Activated CD4-positive, alpha-beta T cell treated with anti-CD3 and anti-CD28 coated beads for 36 hours (primary cell): ENCODE measurements at regions not wholly inside any gene's neighbourhood (a gene's known extent, or its start where the extent isn't known, plus 50 kb on each side); places are given as distances from the start of the nearest gene placed in this dataset.

ENCODE experiments used
- ATAC-seq: fragments of 200-7000 bp; cut with Tn5 transposase; one replicate; pipeline ENCODE4 v1.10.0; 2021; ENCODE audit warnings: mild to moderate bottlenecking, moderate library complexity
- CTCF ChIA-PET: fragments of 350-600 bp; sonication (Branson Sonifier 250); formaldehyde crosslinking; loops from one replicate; lab custom pipeline; 2021; ENCODE audit warnings: antibody characterized with exemption; lab: Charles Lee
- POLR2A ChIA-PET: fragments of 350-600 bp; sonication (Branson Sonifier 250); formaldehyde crosslinking; loops from one replicate; lab custom pipeline; 2021; ENCODE audit warnings: antibody characterized with exemption, inconsistent platforms; lab: Charles Lee
- DNase-seq: peaks from one replicate; pipeline ENCODE4 v3.0.0-alpha.2; 2020
- H3K27ac Mint-ChIP-seq: one replicate; pipeline ENCODE4 v1.8.0; 2021; ENCODE audit warnings: mixed read lengths
- H3K27me3 Mint-ChIP-seq: one replicate; pipeline ENCODE4 v1.8.0; 2021; ENCODE audit warnings: mixed read lengths
- H3K36me3 Mint-ChIP-seq: one replicate; pipeline ENCODE4 v1.8.0; 2021; ENCODE audit warnings: low read depth, mixed read lengths
- H3K4me1 Mint-ChIP-seq: one replicate; pipeline ENCODE4 v1.8.0; 2021; ENCODE audit warnings: mixed read lengths
- H3K4me3 Mint-ChIP-seq: one replicate; pipeline ENCODE4 v1.8.0; 2021; ENCODE audit warnings: mild to moderate bottlenecking, moderate library complexity, mixed read lengths
- H3K9me3 Mint-ChIP-seq: one replicate; pipeline ENCODE4 v1.8.0; 2021; ENCODE audit warnings: low read depth, mixed read lengths
- intact Hi-C, 2 experiments: fragments of 100-400 bp; cut with DNase I in 1 of 2; cut with micrococcal nuclease in 1 of 2; formaldehyde crosslinking; loops; one replicate each; pipeline versions ENCODE4 v1.14.2 to v1.15.1; 2022 to 2024; cut with DNase I, micrococcal nuclease

- peaks cover 9% of the 10 kb centered on the region for H3K27me3 Mint-ChIP-seq
- ChIA-PET CTCF (interaction anchor here (0.5 kb wide), 1 partner anchor 24 kb away, joined by 3 read pairs; no protein-coding TSS in a partner anchor), POLR2A (no interaction called here)
- H3K4me1 Mint-ChIP-seq = no peaks in the 10 kb centered on the region
- no peaks in the 10 kb centered on the region for H3K36me3 Mint-ChIP-seq
- DNase-seq (no peak), ATAC-seq (no peak)
- no peak overlapping the region for H3K27ac Mint-ChIP-seq
- no peak overlapping the region for H3K4me3 Mint-ChIP-seq
- no peaks in the 10 kb centered on the region for H3K9me3 Mint-ChIP-seq
- intact Hi-C loops = no loop called here
Measured at GRCh38 chr10:58451193-58451889, 61.3 kb upstream of the BICC1 start.

GRCh38 chr10:58453105-58453504 lies 59.6 kb upstream of the BICC1 start:
- H3K27me3 Mint-ChIP-seq = peaks cover 11% of the 10 kb centered on the region
- ChIA-PET POLR2A (no interaction called here), CTCF (interaction anchor here (0.6 kb wide), 1 partner anchor 30 kb away, joined by 3 read pairs; no protein-coding TSS in a partner anchor)
- H3K9me3 Mint-ChIP-seq = no peaks in the 10 kb centered on the region
- ATAC-seq (no peak), DNase-seq (no peak)
- no peaks in the 10 kb centered on the region for H3K4me1 Mint-ChIP-seq
- H3K4me3 Mint-ChIP-seq = no peak overlapping the region
- intact Hi-C loops = no loop called here
- H3K27ac Mint-ChIP-seq = no peak overlapping the region
- no peaks in the 10 kb centered on the region for H3K36me3 Mint-ChIP-seq

DNA sequence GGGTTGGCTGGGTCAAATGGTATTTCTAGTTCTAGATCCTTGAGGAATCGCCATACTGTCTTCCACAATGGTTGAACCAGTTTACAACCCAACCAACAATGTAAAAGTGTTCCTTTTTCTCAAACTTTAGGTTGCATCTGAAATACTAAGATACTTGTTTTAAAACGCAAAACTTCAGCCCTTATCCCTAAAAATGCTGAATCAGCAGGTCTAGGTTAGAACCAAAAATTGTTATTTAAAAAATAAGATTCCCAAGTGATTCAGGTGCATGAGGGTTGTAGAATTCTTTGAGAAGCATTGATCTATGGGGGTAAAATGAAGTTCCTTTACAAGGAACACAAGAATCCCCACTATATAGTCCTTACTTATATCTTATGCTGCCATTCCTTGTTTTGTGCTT lies 56.5 kb upstream of the BICC1 start:
- DNase-seq = no peak
- intact Hi-C loops = no loop called here
- H3K36me3 Mint-ChIP-seq = no peaks in the 10 kb centered on the region
- H3K9me3 Mint-ChIP-seq = no peaks in the 10 kb centered on the region
- no peak for ATAC-seq
- H3K4me1 Mint-ChIP-seq = no peaks in the 10 kb centered on the region
- no peak overlapping the region for H3K27ac Mint-ChIP-seq
- ChIA-PET CTCF (no interaction called here), POLR2A (no interaction called here)
- no peak overlapping the region for H3K4me3 Mint-ChIP-seq
- H3K27me3 Mint-ChIP-seq = peaks cover 8% of the 10 kb centered on the region

- ATAC-seq = no peak
- CTCF ChIA-PET = no interaction called here
- H3K36me3 Mint-ChIP-seq = no peaks in the 10 kb centered on the region
- no peak for DNase-seq
- intact Hi-C loops = no loop called here
- H3K4me1 Mint-ChIP-seq = no peaks in the 10 kb centered on the region
- peaks cover 5% of the 10 kb centered on the region for H3K9me3 Mint-ChIP-seq
- no peak overlapping the region for H3K4me3 Mint-ChIP-seq
- peaks cover 6% of the 10 kb centered on the region for H3K27me3 Mint-ChIP-seq
- POLR2A ChIA-PET = no interaction called here
- no peak overlapping the region for H3K27ac Mint-ChIP-seq
Measured at GRCh38 chr10:58457761-58458616, 54.7 kb upstream of the BICC1 start.

GRCh38 chr10:58459069-58459468 lies 53.6 kb upstream of the BICC1 start:
- no peak overlapping the region for H3K27ac Mint-ChIP-seq
- DNase-seq (no peak), ATAC-seq (no peak)
- no peaks in the 10 kb centered on the region for H3K4me1 Mint-ChIP-seq
- peaks cover 9% of the 10 kb centered on the region for H3K9me3 Mint-ChIP-seq
- POLR2A ChIA-PET = no interaction called here
- peaks cover 8% of the 10 kb centered on the region for H3K27me3 Mint-ChIP-seq
- H3K4me3 Mint-ChIP-seq = no peak overlapping the region
- CTCF ChIA-PET = no interaction called here
- no peaks in the 10 kb centered on the region for H3K36me3 Mint-ChIP-seq
- intact Hi-C loops = no loop called here

DNA sequence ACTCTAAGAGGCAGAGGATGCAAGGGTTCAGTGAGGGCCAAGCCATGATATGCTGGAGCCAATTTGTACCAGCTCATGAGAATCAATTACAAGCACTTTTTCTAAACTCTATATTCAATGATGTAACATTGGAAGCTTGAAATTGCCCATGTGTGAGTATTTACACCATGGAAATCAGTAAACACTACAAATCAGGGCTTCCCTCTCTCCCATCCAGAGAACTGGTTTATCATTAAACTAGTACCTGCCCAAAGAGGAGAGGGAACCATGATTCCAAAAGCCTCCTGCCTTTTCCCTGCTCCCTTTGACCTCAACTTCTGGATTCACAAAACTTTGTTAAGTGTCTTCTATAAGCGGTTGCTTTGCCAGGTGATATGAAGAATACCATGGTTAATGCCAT lies 52.5 kb upstream of the BICC1 start:
- ATAC-seq = no peak
- DNase-seq = no peak
- H3K27me3 Mint-ChIP-seq = peaks cover 8% of the 10 kb centered on the region
- no peaks in the 10 kb centered on the region for H3K4me1 Mint-ChIP-seq
- intact Hi-C loops = no loop called here
- peaks cover 9% of the 10 kb centered on the region for H3K9me3 Mint-ChIP-seq
- POLR2A ChIA-PET = no interaction called here
- no peak overlapping the region for H3K4me3 Mint-ChIP-seq
- H3K36me3 Mint-ChIP-seq = no peaks in the 10 kb centered on the region
- CTCF ChIA-PET = no interaction called here
- H3K27ac Mint-ChIP-seq = no peak overlapping the region

- no peak for ATAC-seq
- intact Hi-C loops = no loop called here
- no peak overlapping the region for H3K27ac Mint-ChIP-seq
- peaks cover 10% of the 10 kb centered on the region for H3K27me3 Mint-ChIP-seq
- no peaks in the 10 kb centered on the region for H3K4me1 Mint-ChIP-seq
- peaks cover 9% of the 10 kb centered on the region for H3K9me3 Mint-ChIP-seq
- CTCF ChIA-PET = interaction anchor here (0.6 to 0.8 kb wide), 2 partner anchors 78 to 349 kb away, joined by 3 read pairs; no protein-coding TSS in a partner anchor
- POLR2A ChIA-PET = no interaction called here
- no peaks in the 10 kb centered on the region for H3K36me3 Mint-ChIP-seq
- no peak for DNase-seq
- H3K4me3 Mint-ChIP-seq = no peak overlapping the region
Measured at GRCh38 chr10:58462863-58463507, 49.7 kb upstream of the BICC1 start.
